DND-41 (cell line): ENCODE measurements at regions not wholly inside any gene's neighbourhood (a gene's known extent, or its start where the extent isn't known, plus 50 kb on each side); places are given as distances from the start of the nearest gene placed in this dataset.

Experiments used
- EZH2 ChIP-seq: IDR thresholded peaks from 3 replicates; pipeline ENCODE4 v1.6.1; 2012; ENCODE audit warnings: borderline replicate concordance, low read depth, mild to moderate bottlenecking, moderate library complexity, low read length, inconsistent platforms; ENCODE audit not compliant: severe bottlenecking
- TF ChIP-seq, protein P1 (sequence below): IDR thresholded peaks from 2 replicates; pipeline ENCODE4 v1.5.1; 2012; ENCODE audit warnings: borderline replicate concordance, low read length, moderate library complexity, mild to moderate bottlenecking; ENCODE audit not compliant: poor library complexity, severe bottlenecking; ENCODE audit errors: extremely low read depth

DNA sequence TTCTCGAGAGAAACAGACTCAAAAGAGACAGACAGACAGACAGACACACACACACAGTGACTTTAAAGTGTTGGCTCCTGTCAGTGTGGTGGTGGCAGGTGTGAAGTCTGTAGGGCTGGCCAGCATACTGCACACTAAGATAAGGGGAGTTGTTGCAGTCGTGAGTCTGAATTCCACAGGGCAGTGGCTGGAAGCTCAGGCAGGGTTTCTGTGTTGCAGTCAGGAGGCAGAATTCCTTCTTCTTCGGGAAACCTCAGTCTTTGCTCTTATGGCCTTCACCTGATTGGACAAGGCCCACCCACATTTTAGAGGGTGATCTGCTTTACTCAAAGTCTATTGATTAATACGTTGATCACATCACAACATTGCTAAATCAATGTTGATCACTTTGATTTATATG is 478.4 kb upstream of the HS6ST1 start:
- TF ChIP-seq, protein P1, sequence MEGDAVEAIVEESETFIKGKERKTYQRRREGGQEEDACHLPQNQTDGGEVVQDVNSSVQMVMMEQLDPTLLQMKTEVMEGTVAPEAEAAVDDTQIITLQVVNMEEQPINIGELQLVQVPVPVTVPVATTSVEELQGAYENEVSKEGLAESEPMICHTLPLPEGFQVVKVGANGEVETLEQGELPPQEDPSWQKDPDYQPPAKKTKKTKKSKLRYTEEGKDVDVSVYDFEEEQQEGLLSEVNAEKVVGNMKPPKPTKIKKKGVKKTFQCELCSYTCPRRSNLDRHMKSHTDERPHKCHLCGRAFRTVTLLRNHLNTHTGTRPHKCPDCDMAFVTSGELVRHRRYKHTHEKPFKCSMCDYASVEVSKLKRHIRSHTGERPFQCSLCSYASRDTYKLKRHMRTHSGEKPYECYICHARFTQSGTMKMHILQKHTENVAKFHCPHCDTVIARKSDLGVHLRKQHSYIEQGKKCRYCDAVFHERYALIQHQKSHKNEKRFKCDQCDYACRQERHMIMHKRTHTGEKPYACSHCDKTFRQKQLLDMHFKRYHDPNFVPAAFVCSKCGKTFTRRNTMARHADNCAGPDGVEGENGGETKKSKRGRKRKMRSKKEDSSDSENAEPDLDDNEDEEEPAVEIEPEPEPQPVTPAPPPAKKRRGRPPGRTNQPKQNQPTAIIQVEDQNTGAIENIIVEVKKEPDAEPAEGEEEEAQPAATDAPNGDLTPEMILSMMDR: no peak
- no peak for TF ChIP-seq EZH2
